ENCODE measurements at regions not wholly inside any gene's neighbourhood (a gene's known extent, or its start where the extent isn't known, plus 50 kb on each side); places are given as distances from the start of the nearest gene placed in this dataset.
A peak's percentile ranks its signal among the peaks of the same experiment; 100 is the strongest.
"Not testable (repeated sequence)": the region's sequence is repeated elsewhere in the genome, so short reads cannot be mapped to it uniquely, and the experiment has no call there.

DNA sequence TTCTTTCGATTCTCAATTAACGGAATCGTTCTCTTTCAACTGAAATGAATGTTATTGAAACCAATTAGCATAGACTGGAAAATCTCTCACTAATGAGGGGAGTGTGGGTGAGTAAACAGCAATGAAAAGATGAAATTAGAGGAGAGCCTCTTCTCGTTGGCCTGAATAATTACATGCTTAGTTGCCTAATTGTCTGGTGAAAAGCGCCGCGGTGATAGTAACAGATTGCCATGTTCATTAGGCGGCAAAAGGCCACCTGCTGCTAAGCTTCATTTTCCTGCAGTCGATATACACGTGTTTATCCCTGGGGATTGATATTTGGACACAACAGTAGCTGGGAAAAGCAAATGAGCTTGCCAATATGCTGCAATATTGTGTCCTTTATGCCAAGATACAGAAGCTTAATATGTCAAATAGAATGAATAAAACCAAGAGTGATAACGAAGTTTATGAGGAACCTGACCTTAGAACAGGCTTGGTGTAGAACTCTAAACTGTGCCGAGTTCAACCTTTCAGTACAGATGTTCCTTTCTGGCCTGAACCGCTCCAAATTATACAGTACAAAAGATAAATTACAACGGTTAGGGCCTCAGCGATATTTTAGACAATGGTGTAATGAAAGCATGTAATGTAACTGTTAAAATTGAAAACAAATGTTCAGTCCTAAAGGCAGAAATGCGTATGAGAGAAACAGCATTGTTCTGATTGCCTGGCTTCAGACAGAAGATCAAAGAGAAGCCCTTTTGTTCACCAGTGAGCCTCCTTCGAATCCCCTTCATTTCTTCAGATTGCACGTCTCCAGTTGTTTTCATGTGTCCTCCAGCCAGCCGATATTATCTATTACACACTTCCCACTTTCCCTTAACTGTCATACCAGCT is 185.2 kb downstream of the SHOX2 start:
- peak; percentile 59 for DNase-seq

DNA sequence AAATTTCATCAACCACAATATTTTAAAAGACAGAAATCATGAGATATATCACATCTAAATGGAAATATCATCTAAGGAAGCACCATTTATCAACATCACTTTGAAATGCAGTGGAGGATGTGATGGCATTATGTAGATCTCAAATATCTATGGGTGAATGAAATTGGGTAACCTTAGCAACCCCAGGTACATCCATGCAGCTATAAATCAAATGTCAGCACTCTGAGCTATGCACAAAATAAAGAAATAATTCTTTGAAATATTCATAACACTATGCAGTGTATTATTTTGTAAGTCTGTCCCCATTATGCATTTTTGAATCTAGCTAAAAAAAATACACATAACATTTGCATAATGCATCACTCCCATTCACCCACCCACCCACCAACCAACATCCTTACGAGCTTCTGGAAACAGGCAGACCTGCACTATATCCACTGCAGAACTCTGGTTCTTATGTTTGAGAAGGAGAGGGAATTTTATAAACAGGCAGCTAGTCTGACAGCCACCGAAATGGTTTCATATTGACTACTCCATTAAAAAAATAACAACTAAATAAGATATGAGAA is 186.8 kb downstream of the SHOX2 start:
- DNase-seq: no peak

DNA sequence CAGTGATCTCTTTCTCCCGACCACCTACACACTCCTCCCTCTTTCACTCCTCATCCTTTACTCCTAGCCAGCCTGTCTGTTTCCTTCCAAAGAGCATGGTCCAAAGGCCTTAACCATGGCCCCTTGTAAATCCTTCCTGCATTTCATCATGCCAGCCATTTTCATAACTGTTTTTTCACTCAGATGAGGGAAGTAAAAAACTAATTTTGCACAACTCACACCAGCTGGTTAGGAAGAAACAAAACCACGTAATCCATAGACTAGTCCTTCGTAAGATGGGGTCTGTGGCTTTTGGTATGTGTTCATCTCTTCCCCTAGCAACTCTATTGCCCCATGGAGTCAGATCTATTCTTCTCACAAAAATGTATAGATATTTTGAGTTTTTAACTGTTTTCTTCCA is 187.8 kb downstream of the SHOX2 start:
- DNase-seq: no peak

DNA sequence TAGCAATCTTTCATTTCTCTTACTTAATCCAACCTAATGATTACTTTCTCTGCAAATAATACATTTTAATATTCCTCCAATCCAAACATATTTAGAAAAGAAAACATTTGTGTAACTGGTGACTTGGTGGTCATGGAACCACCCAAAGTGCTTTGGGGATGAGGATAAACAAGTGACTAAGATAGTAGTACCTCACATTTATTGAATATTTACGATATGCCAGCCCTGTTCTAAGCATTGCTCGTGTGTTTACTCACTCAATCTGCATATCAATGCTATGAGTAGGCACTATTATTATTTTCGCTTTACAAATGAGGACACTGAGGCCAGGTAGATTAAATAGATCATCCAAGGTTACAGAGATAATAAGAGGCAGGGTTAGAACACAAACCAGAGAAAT is 189.5 kb downstream of the SHOX2 start:
- DNase-seq: no peak

DNA sequence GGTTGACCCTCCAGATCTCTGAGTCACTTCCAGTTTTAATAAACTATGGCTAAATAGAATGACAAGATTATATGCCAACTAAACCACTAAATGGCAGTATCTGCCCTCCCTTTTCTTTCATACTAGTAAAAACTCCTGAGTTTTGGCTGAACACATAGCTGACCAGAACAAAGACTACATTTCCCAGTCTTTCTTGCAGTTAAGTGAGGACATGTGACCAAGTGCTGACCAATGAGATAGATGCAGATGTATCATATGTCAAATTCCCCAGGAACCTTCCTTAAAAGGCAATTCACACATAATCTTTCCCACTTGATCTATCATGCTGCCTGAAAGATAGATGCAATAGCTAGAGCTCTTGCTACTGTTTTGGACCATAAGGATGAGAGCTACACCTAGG is 191.3 kb downstream of the SHOX2 start:
- DNase-seq: peak; percentile 22

DNA sequence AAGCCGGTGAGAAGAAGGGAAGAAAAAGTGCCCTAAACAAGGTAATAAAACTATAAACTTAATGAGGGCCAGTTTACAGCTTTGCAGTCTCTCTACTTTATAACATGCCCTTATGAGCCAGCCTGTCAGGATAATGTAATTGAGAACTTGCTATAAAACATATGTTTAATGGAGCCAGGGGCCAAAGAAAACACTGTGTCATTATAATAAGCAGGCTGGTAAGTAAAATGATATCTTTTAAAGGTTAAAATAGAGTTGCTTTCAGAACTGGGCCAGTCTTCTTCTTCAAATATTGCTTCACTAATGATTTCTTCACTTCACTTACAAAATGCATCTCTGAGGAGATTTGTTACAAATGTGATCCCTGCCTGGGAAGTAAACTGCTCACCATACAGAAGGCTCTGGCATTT is 192.5 kb downstream of the SHOX2 start:
- no peak for DNase-seq

DNA sequence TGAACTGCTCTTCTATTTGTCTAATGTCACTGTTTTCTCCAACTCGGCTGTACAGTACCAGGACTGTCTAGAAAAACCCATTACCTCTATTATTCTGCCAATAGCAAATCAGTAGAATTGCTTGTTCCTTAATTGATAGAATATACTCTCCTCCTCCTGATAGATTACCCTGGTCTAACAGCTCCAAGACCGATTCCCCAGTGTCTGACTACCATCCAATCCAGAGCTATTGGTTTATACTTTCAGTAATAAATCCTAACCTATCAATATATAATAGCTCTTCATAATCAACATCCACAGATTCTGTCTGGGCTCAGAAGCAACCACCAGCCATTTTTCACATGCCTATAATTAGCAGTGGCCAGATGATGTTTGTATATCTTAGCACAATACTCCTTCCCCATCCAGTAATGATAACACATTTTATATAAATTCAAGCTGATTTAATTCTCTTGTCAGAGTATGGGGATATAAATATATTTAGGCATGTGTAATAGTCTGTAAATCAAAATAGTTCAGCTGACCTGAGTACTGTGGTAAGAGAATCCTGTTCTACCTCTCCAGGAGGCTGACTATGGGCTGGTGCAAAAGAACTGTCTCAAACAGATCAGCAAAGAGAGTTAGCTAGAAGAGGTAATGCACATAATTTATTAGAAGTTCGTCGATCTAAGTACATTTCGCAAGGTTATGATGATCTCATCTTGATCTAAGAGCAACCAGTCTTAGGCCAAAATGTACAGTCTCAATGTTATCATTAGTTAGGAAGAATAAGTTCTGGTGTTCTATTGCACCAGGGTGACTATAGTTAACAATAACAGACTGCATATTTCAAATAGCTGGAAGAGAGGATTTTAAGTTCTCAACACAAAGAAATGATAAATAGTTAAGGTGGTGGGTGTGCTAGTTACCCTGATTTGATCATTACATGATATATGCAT is 193.4 kb downstream of the SHOX2 start:
- no peak for DNase-seq

DNA sequence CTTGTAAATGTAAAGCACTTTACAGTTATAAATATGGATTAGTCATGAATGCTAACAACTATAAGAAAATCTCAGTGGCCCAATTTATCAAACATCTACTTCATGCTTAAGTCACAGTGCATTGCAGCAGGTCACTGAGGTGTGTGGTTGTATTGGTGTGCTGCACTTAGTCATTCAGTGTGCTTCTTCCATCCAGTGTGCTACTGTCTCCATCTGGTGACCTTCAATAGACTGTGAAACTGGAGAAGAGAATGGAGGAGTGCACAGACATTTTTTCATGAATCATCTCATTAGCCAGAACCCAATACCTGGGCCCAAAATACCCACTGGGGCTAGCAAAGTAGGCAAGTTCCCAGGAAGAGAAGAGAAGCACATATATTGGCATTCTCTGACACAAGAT is 199.6 kb downstream of the SHOX2 start:
- no peak for DNase-seq

DNA sequence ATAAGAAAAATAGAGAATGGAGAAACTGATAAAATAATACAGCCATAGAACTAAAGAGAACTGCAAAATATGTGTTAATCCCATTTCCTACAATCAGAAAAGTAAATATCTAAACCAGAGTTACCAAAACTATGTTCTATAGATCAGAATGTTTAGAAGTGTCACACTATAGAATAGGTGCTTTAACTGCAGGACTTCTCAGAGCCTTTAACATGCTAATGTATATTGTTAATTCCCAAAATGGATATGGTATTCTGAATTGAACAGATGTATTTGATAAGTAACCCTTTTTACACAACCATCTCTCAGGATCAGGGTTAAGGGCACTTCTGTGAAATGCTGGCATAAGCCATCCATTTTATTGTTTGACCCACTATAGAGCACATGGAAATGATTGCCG is 200.3 kb downstream of the SHOX2 start:
- no peak for DNase-seq

DNA sequence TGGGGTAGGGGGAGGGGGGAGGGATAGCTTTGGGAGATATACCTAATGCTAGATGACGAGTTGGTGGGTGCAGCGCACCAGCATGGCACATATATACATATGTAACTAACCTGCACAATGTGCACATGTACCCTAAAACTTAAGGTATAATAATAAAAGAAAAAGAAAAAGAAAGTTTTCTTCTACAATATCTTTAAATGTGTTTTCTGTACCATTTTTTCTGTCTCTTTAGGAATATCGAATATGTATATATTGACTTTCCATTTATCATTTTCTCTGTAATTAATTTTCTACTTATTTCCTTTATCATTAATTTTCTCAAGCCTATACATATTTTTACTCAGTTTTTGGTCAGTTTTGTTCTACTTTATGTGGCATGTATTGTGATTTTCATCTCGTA is 203.5 kb downstream of the SHOX2 start:
- not testable (repeated sequence) for DNase-seq

DNA sequence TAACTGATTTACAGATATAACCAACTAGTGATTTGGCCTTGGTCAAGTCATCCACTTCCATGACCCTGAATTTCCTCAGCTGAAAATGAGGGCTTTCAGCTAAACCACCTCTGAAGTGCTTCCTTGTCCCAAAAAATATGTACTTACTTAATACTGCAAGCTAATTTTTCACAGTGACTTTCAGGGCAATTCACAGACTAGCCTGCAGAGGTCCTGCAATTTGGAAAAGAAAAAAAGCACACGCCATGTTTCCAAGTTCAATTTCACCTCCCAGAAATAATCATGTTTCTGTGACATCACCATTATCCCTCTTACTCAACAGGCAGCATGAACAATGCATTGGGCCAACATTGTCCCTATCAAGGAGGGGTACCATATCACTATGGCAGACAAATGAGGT is 218.2 kb downstream of the SHOX2 start:
- DNase-seq: no peak

DNA sequence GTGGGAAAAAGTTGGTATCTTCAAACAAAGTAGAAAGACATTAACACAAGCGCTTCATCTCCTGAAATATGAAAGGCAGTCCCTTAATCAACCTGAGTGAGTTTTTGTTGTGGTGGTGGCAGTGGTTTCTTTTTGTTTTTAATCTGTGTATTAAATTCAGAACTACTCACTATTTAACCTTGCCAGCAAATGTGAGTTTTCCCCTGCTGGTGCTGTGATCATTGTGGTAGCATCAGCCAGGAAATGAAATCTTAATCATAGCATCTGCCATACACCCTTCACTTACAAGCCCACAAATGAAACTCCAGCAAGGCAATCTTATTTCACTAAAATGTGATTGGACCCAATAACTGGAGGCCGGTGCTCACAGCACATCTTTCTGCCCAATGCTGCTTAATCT is 229.7 kb downstream of the SHOX2 start:
- DNase-seq: no peak

DNA sequence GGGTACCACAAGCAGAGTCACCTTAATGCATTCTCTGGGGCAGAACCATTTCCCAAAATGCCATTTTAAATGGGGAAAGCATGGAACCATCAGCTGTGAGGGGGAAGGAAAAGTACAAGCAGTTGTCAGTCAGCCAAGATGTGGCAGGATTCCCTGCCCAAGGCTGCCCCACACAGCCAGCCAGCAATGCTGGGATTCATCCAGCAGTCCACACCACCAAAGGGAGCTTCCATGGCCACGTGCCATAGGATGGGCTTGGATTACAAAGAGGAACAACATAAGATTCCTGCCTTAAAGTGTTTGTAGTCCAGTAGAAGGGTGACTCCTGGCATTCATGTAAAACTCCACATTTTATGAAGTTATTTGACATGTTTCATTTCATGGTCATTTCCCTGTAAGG is 233.3 kb downstream of the SHOX2 start:
- peak; percentile 12 for DNase-seq

DNA sequence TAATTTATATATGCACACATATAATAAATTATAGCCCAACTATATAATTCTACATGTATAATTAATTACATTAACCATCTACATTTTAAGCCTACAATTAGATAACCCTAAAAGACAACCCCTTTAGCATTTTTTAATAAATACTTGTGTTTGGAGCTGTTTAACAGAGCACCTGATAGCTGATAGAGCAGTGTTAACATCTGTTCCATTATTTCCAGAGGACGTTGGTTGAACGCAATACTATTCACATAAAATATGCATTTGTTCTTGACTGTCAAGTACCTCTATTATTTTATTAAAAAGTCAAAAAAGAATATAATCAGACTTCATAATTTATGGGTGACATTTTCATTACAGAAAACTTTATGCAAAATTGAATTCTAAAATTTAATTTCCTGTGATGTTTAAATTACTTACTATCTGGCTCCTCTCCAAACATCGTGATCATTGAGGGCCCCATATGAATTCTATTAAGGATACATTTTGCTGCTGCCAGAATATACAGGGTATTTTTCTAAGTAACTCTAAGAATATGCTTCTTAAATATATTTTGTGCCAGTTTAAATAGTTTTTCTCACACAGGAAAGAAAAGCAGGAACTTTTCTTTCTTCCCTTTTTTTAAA is 234.3 kb downstream of the SHOX2 start:
- DNase-seq: no peak

DNA sequence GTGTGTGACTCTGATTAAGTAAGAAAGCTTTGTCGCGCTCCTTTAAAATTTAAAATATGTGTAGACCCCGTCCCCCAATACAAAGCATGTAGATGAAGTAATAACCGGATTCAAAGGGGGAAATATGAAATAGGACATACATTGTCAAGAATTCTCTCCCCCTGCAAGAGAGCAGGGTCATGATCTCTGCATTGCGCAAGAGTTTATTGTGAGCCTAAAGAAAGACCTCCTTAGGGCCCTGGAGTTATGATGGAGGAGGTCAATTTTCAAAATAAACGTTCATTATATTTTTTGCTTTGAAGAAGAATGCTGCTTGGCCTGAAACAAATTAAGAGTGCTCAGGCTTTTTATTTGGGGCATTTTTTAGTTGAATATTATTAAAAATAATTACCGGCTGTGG is 235.0 kb downstream of the SHOX2 start:
- DNase-seq: no peak

DNA sequence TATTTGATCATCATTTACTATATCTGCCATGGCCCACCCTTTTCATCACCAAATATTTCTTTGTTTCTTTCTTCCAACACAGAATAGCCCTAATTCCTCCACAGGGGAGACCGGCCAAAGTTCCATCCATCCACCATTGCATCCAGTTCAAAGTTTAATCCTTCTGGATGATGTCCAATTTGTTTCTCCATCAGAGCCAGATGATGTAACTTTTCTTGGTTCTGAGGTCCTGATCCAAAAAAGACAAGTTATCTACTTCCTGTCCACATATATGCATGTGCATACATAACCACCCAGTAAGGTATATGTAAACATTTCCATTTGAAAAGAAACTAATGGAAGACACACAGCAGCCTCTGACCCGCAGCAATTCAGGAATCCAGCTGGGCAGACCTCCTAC is 237.3 kb downstream of the SHOX2 start:
- no peak for DNase-seq

DNA sequence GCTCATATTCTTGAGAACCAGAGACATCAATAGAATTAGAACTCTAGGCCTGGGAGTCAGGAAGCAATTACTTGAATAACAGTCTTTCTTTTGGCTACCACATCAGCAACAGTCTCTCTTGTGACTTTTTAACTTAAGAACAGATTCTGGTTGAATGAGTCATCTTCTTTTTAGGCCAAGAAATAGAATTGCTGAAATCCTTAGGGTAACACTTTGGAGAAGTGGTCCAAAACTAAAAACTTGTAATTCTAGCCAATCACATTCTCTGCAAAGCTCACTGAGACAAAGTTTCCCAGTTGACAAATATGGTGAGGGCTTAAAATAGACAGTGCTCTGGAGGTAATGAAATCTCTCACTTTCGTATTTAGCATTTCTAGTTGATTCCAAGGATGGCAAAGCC is 238.0 kb downstream of the SHOX2 start:
- DNase-seq: no peak

DNA sequence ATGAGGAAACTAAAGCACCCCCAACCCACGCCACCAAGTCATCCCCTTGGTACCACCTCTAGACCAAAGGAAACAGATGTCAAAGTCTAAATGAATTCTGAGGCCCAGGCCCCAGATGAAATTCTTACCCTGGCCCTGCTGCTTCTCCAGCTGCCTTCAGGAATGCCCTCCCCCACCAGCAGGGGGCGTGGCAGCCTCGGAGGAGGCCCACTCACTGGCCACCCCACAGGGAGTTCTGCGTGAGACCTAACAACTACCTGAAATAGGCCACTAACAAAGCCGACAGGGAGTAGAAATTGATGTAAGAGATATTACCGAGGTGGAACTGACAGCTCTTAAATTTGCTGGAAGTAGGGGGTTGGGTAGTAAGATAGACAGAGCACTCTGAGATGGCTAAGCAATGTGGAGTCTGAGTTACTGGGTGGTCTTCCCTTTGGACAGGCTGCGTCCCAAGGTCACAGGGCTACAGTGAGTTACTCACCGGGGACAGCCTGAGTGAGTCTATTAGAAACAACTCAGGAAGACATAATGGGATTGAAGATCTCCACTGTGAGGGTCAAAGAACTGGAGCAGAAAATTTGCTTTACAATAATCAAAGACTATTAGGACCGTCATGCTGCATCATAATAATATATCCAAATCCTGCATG is 240.7 kb downstream of the SHOX2 start:
- peak; percentile 2 for DNase-seq

DNA sequence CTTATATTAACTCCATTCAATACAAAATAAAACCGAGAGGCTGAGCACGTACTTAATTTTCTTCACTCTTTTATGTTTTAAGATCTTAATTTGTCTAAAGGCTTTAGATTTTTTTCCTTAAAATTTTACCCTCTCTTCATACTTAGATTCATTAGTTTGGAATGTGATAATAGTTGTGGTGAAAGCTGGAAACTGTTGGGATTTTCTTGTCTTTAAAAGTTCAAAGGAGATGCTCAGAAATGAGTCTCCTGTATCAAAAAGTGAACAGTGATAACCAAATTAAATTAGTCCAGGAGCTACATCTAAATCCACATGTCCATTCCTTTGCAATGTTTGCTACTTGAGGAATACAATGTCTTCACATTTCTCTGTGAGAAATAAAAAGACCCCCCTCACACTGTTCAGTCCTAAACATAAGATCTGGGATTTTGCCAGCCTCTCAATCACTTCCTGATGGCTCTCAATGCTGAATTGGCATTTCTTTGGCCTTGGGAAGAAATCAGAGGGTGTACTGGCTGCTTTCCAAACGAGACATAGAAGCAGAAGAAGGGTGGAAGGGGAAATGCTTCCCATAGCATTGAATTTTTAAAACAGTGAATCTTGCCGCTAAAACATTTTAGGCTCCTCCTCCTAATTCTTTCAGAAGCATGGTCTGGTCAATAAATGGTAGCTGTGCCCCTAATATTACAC is 245.0 kb downstream of the SHOX2 start:
- DNase-seq: no peak

DNA sequence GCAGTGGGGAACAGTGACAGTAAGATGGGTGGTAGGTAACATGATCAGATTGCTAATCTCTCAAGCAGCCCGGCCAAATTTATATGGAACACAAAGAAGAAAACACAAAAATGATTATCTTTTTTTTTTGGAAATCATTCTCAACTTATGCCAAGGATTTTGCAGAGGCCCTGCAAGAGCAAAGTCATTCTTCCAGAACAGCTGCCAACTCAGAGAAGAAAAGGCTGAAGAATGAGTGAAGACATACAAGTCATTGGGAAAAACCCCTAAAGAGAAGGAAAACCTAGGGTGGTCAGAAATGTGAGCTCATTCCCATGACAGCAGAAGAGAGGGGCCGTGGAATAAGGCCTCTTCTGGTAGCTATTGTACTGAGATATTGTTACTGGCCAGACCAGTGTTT is 246.7 kb downstream of the SHOX2 start:
- no peak for DNase-seq

DNA sequence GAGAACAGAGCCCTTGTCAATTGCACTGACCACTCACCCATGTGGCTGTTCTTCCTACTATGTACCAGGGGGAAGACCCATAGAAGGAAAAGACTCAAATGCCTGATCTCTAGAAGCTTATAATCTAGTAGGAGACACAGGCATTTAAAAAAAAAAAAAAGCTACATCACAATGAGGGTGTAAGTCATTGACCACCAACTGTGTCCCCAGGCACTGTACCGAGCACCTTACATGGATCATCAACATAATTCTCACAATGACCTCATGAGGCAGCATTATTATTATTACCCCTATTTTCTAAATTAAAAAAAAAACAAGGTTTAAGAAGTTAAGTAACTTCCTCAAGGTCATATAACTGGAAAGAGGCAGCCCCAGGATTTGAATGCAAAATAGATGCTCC is 247.4 kb downstream of the SHOX2 start:
- no peak for DNase-seq

DNA sequence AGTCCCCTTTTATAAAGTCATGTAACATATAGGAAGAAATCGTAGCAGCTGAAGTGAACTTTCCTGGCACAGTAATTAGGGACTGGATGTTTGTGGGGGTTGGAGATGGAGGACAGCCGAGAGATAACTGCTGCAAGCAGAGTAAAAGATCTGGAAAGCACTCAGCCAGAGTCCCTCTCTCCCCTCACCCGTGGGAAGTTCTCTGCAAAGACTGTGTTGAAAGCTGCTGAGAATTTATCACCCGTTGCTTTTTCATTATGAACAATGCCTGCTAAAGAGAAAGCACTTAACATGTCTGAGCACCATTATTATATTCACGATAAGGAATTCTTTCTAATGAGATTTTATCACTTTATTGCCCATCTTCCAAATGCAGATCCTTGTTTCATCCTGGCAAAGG is 248.8 kb downstream of the SHOX2 start:
- no peak for DNase-seq

Measured in NCI-H2029 (cell line).